ENCODE measurements at regions not wholly inside any gene's neighbourhood (a gene's known extent, or its start where the extent isn't known, plus 50 kb on each side); places are given as distances from the start of the nearest gene placed in this dataset.

- DNase-seq (ENCODE audit: low spot score), result no peak
These were observed 94.0 kb upstream of the THBS1 start for GRCh38 chr15:39486621-39487457.

- DNase-seq (ENCODE audit: low spot score), result no peak
These were observed 93.5 kb upstream of the THBS1 start for GRCh38 chr15:39487458-39487735.

- DNase-seq (ENCODE audit: low spot score), result no peak
These were observed 92.4 kb upstream of the THBS1 start for GRCh38 chr15:39488516-39488915.

- DNase-seq (ENCODE audit: low spot score), result no peak
These were observed 91.9 kb upstream of the THBS1 start for GRCh38 chr15:39488961-39489360.

- no peak for DNase-seq (ENCODE audit: low spot score)
These were observed 89.6 kb upstream of the THBS1 start for GRCh38 chr15:39491115-39491885.

GRCh38 chr15:39491886-39492490 lies 88.9 kb upstream of the THBS1 start:
- DNase-seq (ENCODE audit: low spot score), result no peak

- no peak for DNase-seq (ENCODE audit: low spot score)
These were observed 87.3 kb upstream of the THBS1 start for GRCh38 chr15:39493424-39494067.

- no peak for DNase-seq (ENCODE audit: low spot score)
These were observed 86.4 kb upstream of the THBS1 start for GRCh38 chr15:39494462-39494861.

- DNase-seq (ENCODE audit: low spot score), result no peak
These were observed 84.7 kb upstream of the THBS1 start for GRCh38 chr15:39495871-39496840.

- no peak for DNase-seq (ENCODE audit: low spot score)
These were observed 83.7 kb upstream of the THBS1 start for GRCh38 chr15:39497016-39497758.

GRCh38 chr15:39497759-39498565 lies 82.9 kb upstream of the THBS1 start:
- DNase-seq (ENCODE audit: low spot score), result no peak

- DNase-seq (ENCODE audit: low spot score), result no peak
These were observed 82.2 kb upstream of the THBS1 start for GRCh38 chr15:39498629-39499028.

- no peak for DNase-seq (ENCODE audit: low spot score)
These were observed 81.8 kb upstream of the THBS1 start for GRCh38 chr15:39499042-39499441.

GRCh38 chr15:39499681-39500080 lies 81.2 kb upstream of the THBS1 start:
- no peak for DNase-seq (ENCODE audit: low spot score)

GRCh38 chr15:39501366-39502081 lies 79.4 kb upstream of the THBS1 start:
- DNase-seq (ENCODE audit: low spot score), result no peak

- DNase-seq (ENCODE audit: low spot score), result no peak
These were observed 78.8 kb upstream of the THBS1 start for GRCh38 chr15:39502082-39502447.

GRCh38 chr15:39502611-39503195 lies 78.2 kb upstream of the THBS1 start:
- no peak for DNase-seq (ENCODE audit: low spot score)

GRCh38 chr15:39503526-39503925 lies 77.4 kb upstream of the THBS1 start:
- DNase-seq (ENCODE audit: low spot score), result no peak

GRCh38 chr15:39504808-39505207 lies 76.1 kb upstream of the THBS1 start:
- no peak for DNase-seq (ENCODE audit: low spot score)

All from HuH-7 (cell line).